Ascending aorta (tissue), 2 donors: ENCODE measurements at regions not wholly inside any gene's neighbourhood (a gene's known extent, or its start where the extent isn't known, plus 50 kb on each side); places are given as distances from the start of the nearest gene placed in this dataset.
A peak's percentile ranks its signal among the peaks of the same experiment; 100 is the strongest.

ENCODE experiments used
- DNase-seq, 2 donors: peaks; one replicate each; pipeline ENCODE4 v3.0.0-alpha.2; 2019; ENCODE audit warnings: low spot score in 2 of 2
- H3K27ac ChIP-seq, 2 donors: fragments of 200-600 bp; sonication (generic); one replicate each; pipeline ENCODE4 v1.5.1; 2016 to 2017; ENCODE audit warnings: mild to moderate bottlenecking in 1 of 2
- H3K27me3 ChIP-seq: fragments of 200-600 bp; sonication (generic); one replicate; pipeline ENCODE4 v1.5.1; 2017
- H3K36me3 ChIP-seq, 2 donors: fragments of 200-600 bp; sonication (generic); one replicate each; pipeline ENCODE4 v1.5.1; 2016
- H3K4me1 ChIP-seq, 2 donors: fragments of 200-600 bp; sonication (generic); one replicate each; pipeline ENCODE4 v1.5.1; 2016 to 2017; ENCODE audit warnings: mild to moderate bottlenecking in 1 of 2
- H3K4me3 ChIP-seq, 2 donors: fragments of 200-600 bp; sonication (generic); one replicate each; pipeline ENCODE4 v1.5.1; 2016 to 2017; ENCODE audit warnings: mild to moderate bottlenecking in 1 of 2
- H3K9me3 ChIP-seq, 2 donors: fragments of 200-600 bp; sonication (generic); one replicate each; pipeline ENCODE4 v1.5.1; 2016
- CTCF ChIP-seq, 3 experiments: fragments of 200-600 bp in 2 of 3; fragments of 450-650 bp in 1 of 3; sonication (generic) in 2 of 3; IDR thresholded peaks; one replicate each; pipeline ENCODE4 v1.5.1; 2016 to 2019; ENCODE audit warnings: antibody characterized with exemption in 3 of 3, mild to moderate bottlenecking in 1 of 3, moderate library complexity in 1 of 3
- intact Hi-C: fragments of 100-400 bp; cut with DNase I; formaldehyde crosslinking; loops from one replicate; pipeline ENCODE4 v1.15.1; 2023

GRCh38 chr1:38476850-38477178, 382.8 kb downstream of the RRAGC start:
- no peak for DNase-seq
- Histone ChIP-seq H3K27ac (no peak overlapping the region), H3K9me3 (no peaks in the 10 kb centered on the region), H3K36me3 (no peaks in the 10 kb centered on the region), H3K4me1 (no peaks in the 10 kb centered on the region), H3K4me3 (no peak overlapping the region), H3K27me3 (no peaks in the 10 kb centered on the region)
- intact Hi-C loops = no loop called here
- TF ChIP-seq CTCF (IDR thresholded peaks at IDR 0.05) = no peak

GRCh38 chr1:38476111-38476849, 383.3 kb downstream of the RRAGC start:
- no peak overlapping the region for H3K27ac ChIP-seq
- no peak for TF ChIP-seq CTCF (IDR thresholded peaks at IDR 0.05)
- H3K27me3 ChIP-seq = no peaks in the 10 kb centered on the region
- peak overlapping the region; percentile 0 to 16 for H3K4me3 ChIP-seq
- intact Hi-C loops = no loop called here
- no peak for DNase-seq
- H3K4me1 ChIP-seq = no peaks in the 10 kb centered on the region
- no peaks in the 10 kb centered on the region for H3K9me3 ChIP-seq
- no peaks in the 10 kb centered on the region for H3K36me3 ChIP-seq

- H3K36me3 ChIP-seq = no peaks in the 10 kb centered on the region
- H3K9me3 ChIP-seq = no peaks in the 10 kb centered on the region
- intact Hi-C loops = no loop called here
- no peak for TF ChIP-seq CTCF (IDR thresholded peaks at IDR 0.05)
- H3K4me1 ChIP-seq = no peaks in the 10 kb centered on the region
- H3K27ac ChIP-seq = no peak overlapping the region
- DNase-seq = no peak
- H3K27me3 ChIP-seq = no peaks in the 10 kb centered on the region
- no peak overlapping the region for H3K4me3 ChIP-seq
Measured at GRCh38 chr1:38475624-38476005, 384.0 kb downstream of the RRAGC start.

GRCh38 chr1:38474738-38475623, 384.6 kb downstream of the RRAGC start:
- Histone ChIP-seq H3K4me1 (no peaks in the 10 kb centered on the region), H3K27ac (no peak overlapping the region), H3K27me3 (no peaks in the 10 kb centered on the region), H3K36me3 (no peaks in the 10 kb centered on the region), H3K9me3 (no peaks in the 10 kb centered on the region), H3K4me3 (no peak overlapping the region)
- no peak for TF ChIP-seq CTCF (IDR thresholded peaks at IDR 0.05)
- DNase-seq = no peak
- intact Hi-C loops = no loop called here

GRCh38 chr1:38466487-38466886, 393.1 kb downstream of the RRAGC start:
- no peak for DNase-seq

More at GRCh38 chr1:38466487-38466886, 393.1 kb downstream of the RRAGC start:
- intact Hi-C loops = no loop called here
- H3K4me3 ChIP-seq = no peak overlapping the region
- H3K4me1 ChIP-seq = no peaks in the 10 kb centered on the region
- no peak for TF ChIP-seq CTCF (IDR thresholded peaks at IDR 0.05)
- no peaks in the 10 kb centered on the region for H3K9me3 ChIP-seq
- no peaks in the 10 kb centered on the region for H3K36me3 ChIP-seq
- no peak overlapping the region for H3K27ac ChIP-seq
- no peaks in the 10 kb centered on the region for H3K27me3 ChIP-seq
